Progenitor cell of endocrine pancreas (in vitro differentiated cells): ENCODE measurements at regions not wholly inside any gene's neighbourhood (a gene's known extent, or its start where the extent isn't known, plus 50 kb on each side); places are given as distances from the start of the nearest gene placed in this dataset.

Experiments
- DNase-seq: peaks from one replicate; pipeline ENCODE4 v3.0.0; 2021; ENCODE audit warnings: low spot score; ENCODE audit not compliant: unreplicated experiment
- H3K27ac Mint-ChIP-seq: 2 replicates; pipeline ENCODE4 v1.8.0; 2021; ENCODE audit warnings: mild to moderate bottlenecking, moderate library complexity, mixed read lengths
- H3K27me3 Mint-ChIP-seq: 2 replicates; pipeline ENCODE4 v1.8.0; 2021; ENCODE audit warnings: mixed read lengths
- H3K36me3 Mint-ChIP-seq: 2 replicates; pipeline ENCODE4 v1.8.0; 2022; ENCODE audit warnings: mixed read lengths; ENCODE audit not compliant: insufficient read depth
- H3K4me1 Mint-ChIP-seq: 2 replicates; pipeline ENCODE4 v1.8.0; 2021; ENCODE audit warnings: low read depth, mixed read lengths
- H3K4me3 Mint-ChIP-seq: 2 replicates; pipeline ENCODE4 v1.8.0; 2021; ENCODE audit warnings: low read depth, mild to moderate bottlenecking, moderate library complexity, mixed read lengths
- H3K9me3 Mint-ChIP-seq: 2 replicates; pipeline ENCODE4 v1.8.0; 2021; ENCODE audit warnings: low read depth, mixed read lengths
- CTCF ChIP-seq: fragments of 200-600 bp; sonication (generic); IDR thresholded peaks from one replicate; pipeline ENCODE4 v1.5.0; 2021; ENCODE audit warnings: antibody characterized with exemption, mild to moderate bottlenecking; ENCODE audit not compliant: unreplicated experiment

DNA sequence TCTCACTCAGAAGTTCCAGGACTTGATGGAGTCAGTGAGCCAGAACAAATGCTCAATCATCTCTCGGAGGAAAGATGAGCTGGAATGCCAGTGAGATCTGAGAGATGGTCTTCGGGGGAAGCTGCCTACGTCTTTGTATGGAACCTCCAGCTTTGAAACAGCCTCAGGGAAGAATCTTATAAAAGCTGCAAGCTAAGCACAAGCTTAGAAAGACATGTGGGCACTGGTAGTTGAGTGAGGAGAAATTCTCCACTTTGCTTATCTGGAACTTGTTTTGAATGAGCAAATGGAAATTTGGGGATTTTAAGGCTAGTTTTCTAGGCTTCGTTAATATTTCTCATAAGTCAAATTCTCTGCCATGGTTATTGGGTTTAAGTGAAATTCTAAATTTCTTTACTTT is 594.4 kb downstream of the QKI start:
- no peaks in the 10 kb centered on the region for H3K9me3 Mint-ChIP-seq
- H3K27me3 Mint-ChIP-seq: peaks cover 12% of the 10 kb centered on the region
- TF ChIP-seq CTCF: no peak
- H3K4me3 Mint-ChIP-seq: no peak overlapping the region
- H3K36me3 Mint-ChIP-seq: no peaks in the 10 kb centered on the region
- no peak overlapping the region for H3K27ac Mint-ChIP-seq
- no peak for DNase-seq
- H3K4me1 Mint-ChIP-seq: no peaks in the 10 kb centered on the region

DNA sequence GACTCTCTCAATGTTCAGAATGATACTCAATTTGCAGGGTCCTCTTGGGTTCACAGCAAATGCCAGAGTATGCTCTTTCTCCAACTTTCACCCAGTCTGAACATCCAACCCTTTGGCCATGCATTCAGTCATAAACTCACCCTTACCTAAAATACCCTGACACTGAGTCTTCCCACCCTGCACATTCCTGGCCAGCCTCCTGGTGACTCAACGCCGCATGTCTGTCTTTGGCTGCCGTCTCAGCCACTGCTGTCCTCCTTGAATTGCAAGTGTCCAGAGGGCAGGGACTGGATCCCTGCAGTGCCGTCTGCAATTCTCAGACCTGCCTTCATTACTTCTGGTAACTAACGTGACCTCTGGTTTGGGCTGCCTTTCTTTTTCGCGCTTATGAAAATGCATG is 593.4 kb downstream of the QKI start:
- no peak overlapping the region for H3K27ac Mint-ChIP-seq
- H3K27me3 Mint-ChIP-seq: peaks cover 6% of the 10 kb centered on the region
- TF ChIP-seq CTCF: no peak
- no peak overlapping the region for H3K4me3 Mint-ChIP-seq
- no peak for DNase-seq
- H3K36me3 Mint-ChIP-seq: no peaks in the 10 kb centered on the region
- H3K9me3 Mint-ChIP-seq: no peaks in the 10 kb centered on the region
- H3K4me1 Mint-ChIP-seq: no peaks in the 10 kb centered on the region

GRCh38 chr6:164006459-164006858 is 591.9 kb downstream of the QKI start:
- Mint-ChIP-seq H3K9me3 (no peaks in the 10 kb centered on the region), H3K27me3 (peaks cover 6% of the 10 kb centered on the region)

GRCh38 chr6:164005004-164005711 is 590.6 kb downstream of the QKI start:
- H3K27me3 Mint-ChIP-seq: peaks cover 6% of the 10 kb centered on the region
- DNase-seq: no peak
- no peaks in the 10 kb centered on the region for H3K36me3 Mint-ChIP-seq
- no peaks in the 10 kb centered on the region for H3K9me3 Mint-ChIP-seq
- no peak overlapping the region for H3K27ac Mint-ChIP-seq
- no peaks in the 10 kb centered on the region for H3K4me1 Mint-ChIP-seq
- no peak overlapping the region for H3K4me3 Mint-ChIP-seq
- TF ChIP-seq CTCF: no peak

More at GRCh38 chr6:164006459-164006858, 591.9 kb downstream of the QKI start:
- no peak overlapping the region for H3K27ac Mint-ChIP-seq
- DNase-seq: no peak
- no peak overlapping the region for H3K4me3 Mint-ChIP-seq
- H3K36me3 Mint-ChIP-seq: no peaks in the 10 kb centered on the region
- no peaks in the 10 kb centered on the region for H3K4me1 Mint-ChIP-seq
- no peak for TF ChIP-seq CTCF

DNA sequence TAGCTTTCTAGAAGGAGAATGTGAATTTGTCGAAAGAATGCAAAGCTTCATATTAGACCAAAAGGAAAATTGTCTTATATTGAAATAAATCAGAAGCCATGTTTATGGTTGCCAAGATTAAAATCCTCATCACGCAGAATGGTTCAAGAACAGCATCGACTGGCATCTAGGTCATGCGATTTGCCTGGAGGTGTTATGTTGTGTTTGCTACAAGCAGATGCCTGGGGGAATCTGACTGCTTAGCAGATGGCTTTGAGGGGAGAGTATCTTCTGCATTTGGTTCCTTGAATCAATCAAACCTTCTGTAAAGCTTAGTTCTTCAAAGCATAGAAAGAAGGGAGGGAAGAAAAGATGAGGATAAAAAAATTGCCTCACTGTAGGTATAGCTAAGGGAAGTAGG is 585.8 kb downstream of the QKI start:
- Mint-ChIP-seq H3K9me3 (peaks cover 2% of the 10 kb centered on the region), H3K4me3 (no peak overlapping the region), H3K4me1 (no peaks in the 10 kb centered on the region), H3K36me3 (no peaks in the 10 kb centered on the region), H3K27me3 (peaks cover 2% of the 10 kb centered on the region), H3K27ac (no peak overlapping the region)
- no peak for DNase-seq
- TF ChIP-seq CTCF: no peak
